ENCODE measurements at regions not wholly inside any gene's neighbourhood (a gene's known extent, or its start where the extent isn't known, plus 50 kb on each side); places are given as distances from the start of the nearest gene placed in this dataset.

DNA sequence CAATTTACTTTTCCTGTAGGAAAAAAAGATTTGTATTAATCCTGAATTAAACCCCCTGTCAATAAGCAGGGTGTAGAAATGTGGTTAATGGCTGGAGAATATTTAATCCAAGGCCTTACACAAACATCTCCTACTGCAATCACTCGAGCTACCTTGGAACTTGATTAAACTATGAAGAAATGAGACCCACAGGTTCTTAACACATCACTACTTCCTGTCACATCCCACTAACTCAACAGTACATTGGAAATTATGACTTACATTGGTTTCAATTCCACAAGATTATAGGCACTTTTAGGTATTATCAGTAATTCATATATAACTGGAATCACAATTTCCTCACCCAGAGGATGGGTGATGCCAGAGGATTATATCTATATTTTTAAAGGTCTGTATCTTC is 480.3 kb downstream of the MRPL39 start:
- Mint-ChIP-seq H3K27me3 (no peaks in the 10 kb centered on the region), H3K4me1 (peaks cover 2% of the 10 kb centered on the region), H3K27ac (no peak overlapping the region), H3K4me3 (no peak overlapping the region), H3K9me3 (ENCODE audit: insufficient read depth) (no peaks in the 10 kb centered on the region)
- H3K27ac ChIP-seq (ENCODE audit: low read length in 2 of 2): no peak overlapping the region
- H3K4me3 ChIP-seq (ENCODE audit: control extremely low read depth in 1 of 5, extremely low read depth in 1 of 5, insufficient read depth in 1 of 5, low read depth in 2 of 5, low read length in 4 of 5): no peak overlapping the region
- no peaks in the 10 kb centered on the region for H3K9me3 ChIP-seq (ENCODE audit: control extremely low read depth in 1 of 3, control insufficient read depth in 2 of 3, insufficient read depth in 1 of 3, low read length in 2 of 3)
- no peak overlapping the region for H2AFZ ChIP-seq (ENCODE audit: insufficient read depth, low read depth, low read length, poor library complexity, severe bottlenecking)
- ATAC-seq (ENCODE audit: low read depth) (no peak), DNase-seq (no peak)
- no peak overlapping the region for H3K9ac ChIP-seq (ENCODE audit: low read length)
- intact Hi-C loops (cut with micrococcal nuclease): no loop called here
- POLR2A ChIA-PET: no interaction called here
- no peaks in the 10 kb centered on the region for H3K27me3 ChIP-seq (replicated peaks in 1 of 4; ENCODE audit: control extremely low read depth in 1 of 4, control insufficient read depth in 3 of 4, insufficient read depth in 4 of 4, low read length in 3 of 4)
- no peaks in the 10 kb centered on the region for H3K79me2 ChIP-seq (ENCODE audit: control insufficient read depth, insufficient read depth, low read length)
- no peaks in the 10 kb centered on the region for H4K20me1 ChIP-seq (ENCODE audit: control insufficient read depth, insufficient read depth, low read length, poor library complexity, severe bottlenecking)
- no CpG with 5 or more reads among the region's 1 CpG for WGBS (ENCODE audit: insufficient coverage)
- no peaks in the 10 kb centered on the region for H3K36me3 ChIP-seq (replicated peaks in 1 of 2; ENCODE audit: control extremely low read depth in 1 of 2, control insufficient read depth in 1 of 2, extremely low read depth in 1 of 2, insufficient read depth in 2 of 2, low read length in 1 of 2)
- no peak overlapping the region for H3K4me2 ChIP-seq (replicated peaks; ENCODE audit: low read depth, low read length, poor library complexity, severe bottlenecking)
- no peak for TF ChIP-seq EZH2 (IDR thresholded peaks at IDR 0.05; ENCODE audit: borderline replicate concordance, insufficient read depth, low read depth, low read length, poor library complexity, severe bottlenecking)
- no peak for TF ChIP-seq CTCF (IDR thresholded peaks at IDR 0.05)
- CTCF ChIA-PET: no interaction called here
- H3K4me1 ChIP-seq (ENCODE audit: control insufficient read depth in 2 of 2, insufficient read depth in 2 of 2, low read length in 2 of 2): no peaks in the 10 kb centered on the region

DNA sequence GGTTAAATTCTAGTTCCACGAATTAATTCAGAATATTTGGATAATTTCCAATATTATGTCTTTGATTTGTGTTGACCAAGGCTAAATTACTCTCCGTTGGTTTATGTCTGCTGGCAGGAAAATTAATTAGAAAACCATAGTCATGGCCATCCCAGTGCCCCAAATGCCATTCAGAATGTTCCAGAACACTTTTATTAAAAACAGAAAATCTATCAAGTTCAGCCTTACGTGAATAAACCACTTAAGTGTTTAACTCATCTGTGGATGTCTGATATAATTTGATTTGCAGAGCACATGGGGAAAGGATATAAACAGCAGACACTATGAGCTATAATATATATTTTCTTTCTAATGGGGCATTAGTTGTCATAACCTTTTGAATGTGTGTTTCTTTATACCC is 480.7 kb downstream of the MRPL39 start:
- Mint-ChIP-seq H3K4me1 (peaks cover 2% of the 10 kb centered on the region), H3K9me3 (ENCODE audit: insufficient read depth) (no peaks in the 10 kb centered on the region), H3K27me3 (no peaks in the 10 kb centered on the region), H3K4me3 (no peak overlapping the region), H3K27ac (no peak overlapping the region)
- H3K4me1 ChIP-seq (ENCODE audit: control insufficient read depth in 2 of 2, insufficient read depth in 2 of 2, low read length in 2 of 2): no peaks in the 10 kb centered on the region
- no peak overlapping the region for H3K4me3 ChIP-seq (ENCODE audit: control extremely low read depth in 1 of 5, extremely low read depth in 1 of 5, insufficient read depth in 1 of 5, low read depth in 2 of 5, low read length in 4 of 5)
- ChIA-PET CTCF (no interaction called here), POLR2A (no interaction called here)
- no peak overlapping the region for H3K9ac ChIP-seq (ENCODE audit: low read length)
- TF ChIP-seq CTCF (IDR thresholded peaks at IDR 0.05) (no peak), EZH2 (IDR thresholded peaks at IDR 0.05; ENCODE audit: borderline replicate concordance, insufficient read depth, low read depth, low read length, poor library complexity, severe bottlenecking) (no peak)
- H3K36me3 ChIP-seq (replicated peaks in 1 of 2; ENCODE audit: control extremely low read depth in 1 of 2, control insufficient read depth in 1 of 2, extremely low read depth in 1 of 2, insufficient read depth in 2 of 2, low read length in 1 of 2): no peaks in the 10 kb centered on the region
- no CpG with 5 or more reads among the region's 3 CpGs for WGBS (ENCODE audit: insufficient coverage)
- H4K20me1 ChIP-seq (ENCODE audit: control insufficient read depth, insufficient read depth, low read length, poor library complexity, severe bottlenecking): no peaks in the 10 kb centered on the region
- H3K9me3 ChIP-seq (ENCODE audit: control extremely low read depth in 1 of 3, control insufficient read depth in 2 of 3, insufficient read depth in 1 of 3, low read length in 2 of 3): no peaks in the 10 kb centered on the region
- no peaks in the 10 kb centered on the region for H3K79me2 ChIP-seq (ENCODE audit: control insufficient read depth, insufficient read depth, low read length)
- DNase-seq (no peak), ATAC-seq (ENCODE audit: low read depth) (no peak)
- H3K4me2 ChIP-seq (replicated peaks; ENCODE audit: low read depth, low read length, poor library complexity, severe bottlenecking): no peak overlapping the region
- H3K27ac ChIP-seq (ENCODE audit: low read length in 2 of 2): no peak overlapping the region
- no peaks in the 10 kb centered on the region for H3K27me3 ChIP-seq (replicated peaks in 1 of 4; ENCODE audit: control extremely low read depth in 1 of 4, control insufficient read depth in 3 of 4, insufficient read depth in 4 of 4, low read length in 3 of 4)
- intact Hi-C loops (cut with micrococcal nuclease): no loop called here
- H2AFZ ChIP-seq (ENCODE audit: insufficient read depth, low read depth, low read length, poor library complexity, severe bottlenecking): no peak overlapping the region

Data from B cell (primary cell).